Neuronal stem cell (in vitro differentiated cells): ENCODE measurements at regions not wholly inside any gene's neighbourhood (a gene's known extent, or its start where the extent isn't known, plus 50 kb on each side); places are given as distances from the start of the nearest gene placed in this dataset.

Experiments
- DNase-seq: peaks from one replicate; pipeline ENCODE4 v3.0.0-alpha.2; 2013; ENCODE audit warnings: low spot score
- H2AFZ ChIP-seq: one replicate; pipeline ENCODE4 v1.6.1; 2013; ENCODE audit warnings: mild to moderate bottlenecking, low read length, inconsistent platforms
- H2AK5ac ChIP-seq: 2 replicates; pipeline ENCODE4 v1.6.1; 2013; ENCODE audit warnings: low read depth, mild to moderate bottlenecking, inconsistent platforms, low read length, moderate library complexity, mixed read lengths
- H2BK120ac ChIP-seq: 2 replicates; pipeline ENCODE4 v1.6.1; 2013; ENCODE audit warnings: low read depth, mild to moderate bottlenecking, inconsistent platforms, low read length, moderate library complexity, mixed read lengths
- H2BK12ac ChIP-seq: one replicate; pipeline ENCODE4 v1.6.1; 2013; ENCODE audit warnings: low read length, inconsistent platforms
- H2BK15ac ChIP-seq: 2 replicates; pipeline ENCODE4 v1.6.1; 2013; ENCODE audit warnings: mild to moderate bottlenecking, low read length, inconsistent platforms, mixed read lengths
- H2BK5ac ChIP-seq: one replicate; pipeline ENCODE4 v1.6.1; 2013; ENCODE audit warnings: inconsistent platforms, mild to moderate bottlenecking, low read length, moderate library complexity
- H3K14ac ChIP-seq: one replicate; pipeline ENCODE4 v1.6.1; 2013; ENCODE audit warnings: low read length, inconsistent platforms
- H3K18ac ChIP-seq: 2 replicates; pipeline ENCODE4 v1.6.1; 2013; ENCODE audit warnings: low read length, inconsistent platforms
- H3K23ac ChIP-seq: 2 replicates; pipeline ENCODE4 v1.6.1; 2013; ENCODE audit warnings: low read depth, mild to moderate bottlenecking, mixed read lengths, low read length, inconsistent platforms; ENCODE audit not compliant: poor library complexity
- H3K27ac ChIP-seq: replicated peaks from 3 replicates; pipeline ENCODE4 v1.5.1; 2013; ENCODE audit warnings: low read length, inconsistent platforms
- H3K27me3 ChIP-seq, 3 experiments: 2 replicates each; pipeline ENCODE4 v1.6.1; 2013; ENCODE audit warnings: low read length in 3 of 3, mild to moderate bottlenecking in 2 of 3, inconsistent platforms in 1 of 3, low read depth in 1 of 3, mixed read lengths in 1 of 3, moderate library complexity in 1 of 3; ENCODE audit not compliant: control insufficient read depth in 3 of 3, insufficient read depth in 3 of 3
- H3K36me3 ChIP-seq, 2 donors: replicated peaks in 1 of 2; 2 replicates each; pipeline ENCODE4 v1.6.1; 2013; ENCODE audit warnings: low read length in 2 of 2; ENCODE audit not compliant: control insufficient read depth in 2 of 2, insufficient read depth in 2 of 2
- H3K4ac ChIP-seq: 2 replicates; pipeline ENCODE4 v1.6.1; 2013; ENCODE audit warnings: inconsistent platforms, mild to moderate bottlenecking, low read length, moderate library complexity
- H3K4me1 ChIP-seq, 2 donors: 1 replicate in 1 of 2; 2 replicates in 1 of 2; pipeline ENCODE4 v1.6.1; 2013; ENCODE audit warnings: low read length in 2 of 2, low read depth in 1 of 2; ENCODE audit not compliant: control insufficient read depth in 2 of 2, insufficient read depth in 1 of 2
- H3K4me2 ChIP-seq: one replicate; pipeline ENCODE4 v1.6.1; 2013; ENCODE audit warnings: mild to moderate bottlenecking, low read length, inconsistent platforms; ENCODE audit not compliant: insufficient read depth, poor library complexity, severe bottlenecking
- H3K4me3 ChIP-seq, 2 donors: 2 replicates each; pipeline ENCODE4 v1.5.1; 2013; ENCODE audit warnings: low read length in 2 of 2, mild to moderate bottlenecking in 2 of 2, inconsistent platforms in 1 of 2, moderate library complexity in 1 of 2
- H3K79me1 ChIP-seq: one replicate; pipeline ENCODE4 v1.6.1; 2013; ENCODE audit warnings: low read depth, mild to moderate bottlenecking, inconsistent platforms, low read length, moderate library complexity
- H3K9ac ChIP-seq: one replicate; pipeline ENCODE4 v1.6.1; 2013; ENCODE audit warnings: mild to moderate bottlenecking, low read depth, low read length, inconsistent platforms; ENCODE audit not compliant: poor library complexity
- H3K9me3 ChIP-seq, 2 donors: replicated peaks in 1 of 2; 2 replicates each; pipeline versions ENCODE3 to v1.6.1; 2013; ENCODE audit warnings: low read length in 2 of 2, mild to moderate bottlenecking in 2 of 2, inconsistent platforms in 1 of 2, low read depth in 1 of 2, mixed read lengths in 1 of 2, moderate library complexity in 1 of 2; ENCODE audit not compliant: control insufficient read depth in 2 of 2, insufficient read depth in 1 of 2
- H4K8ac ChIP-seq: one replicate; pipeline ENCODE4 v1.6.1; 2013; ENCODE audit warnings: low read depth, mild to moderate bottlenecking, inconsistent platforms, low read length, moderate library complexity
- H4K91ac ChIP-seq: one replicate; pipeline ENCODE4 v1.6.1; 2013; ENCODE audit warnings: low read length, low read depth, mild to moderate bottlenecking, inconsistent platforms; ENCODE audit not compliant: poor library complexity

DNA sequence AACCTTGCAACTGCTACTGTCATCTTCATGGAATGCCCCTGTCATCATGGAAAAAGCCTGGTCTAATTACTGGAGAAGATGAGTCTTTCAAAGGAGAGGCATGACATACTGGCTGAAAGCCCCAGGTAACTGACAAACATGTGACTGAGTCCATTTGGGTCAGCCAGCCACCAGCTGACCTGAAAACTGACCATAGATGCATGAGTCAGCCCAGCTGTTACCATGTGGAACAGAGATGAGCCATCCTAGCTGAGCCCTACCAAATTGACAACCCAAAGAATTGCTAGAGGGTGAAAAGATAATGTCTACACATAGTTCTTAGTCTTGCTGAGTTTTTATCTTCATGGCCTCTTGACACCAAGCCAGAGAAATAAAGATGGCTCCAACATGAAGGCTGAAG lies 311.8 kb downstream of the UTP18 start:
- no peaks in the 10 kb centered on the region for H3K27me3 ChIP-seq
- H2AFZ ChIP-seq, result no peak overlapping the region
- no peak overlapping the region for H3K4me3 ChIP-seq
- no peak overlapping the region for H3K14ac ChIP-seq
- no peak overlapping the region for H4K8ac ChIP-seq
- H2AK5ac ChIP-seq, result no peak overlapping the region
- no peak overlapping the region for H4K91ac ChIP-seq
- no peaks in the 10 kb centered on the region for H3K9me3 ChIP-seq
- DNase-seq, result no peak
- H3K4me1 ChIP-seq, result no peaks in the 10 kb centered on the region
- no peaks in the 10 kb centered on the region for H3K36me3 ChIP-seq
- H3K4ac ChIP-seq, result no peak overlapping the region
- no peak overlapping the region for H3K9ac ChIP-seq
- no peak overlapping the region for H2BK12ac ChIP-seq
- no peak overlapping the region for H3K18ac ChIP-seq
- no peak overlapping the region for H3K4me2 ChIP-seq
- H2BK5ac ChIP-seq, result no peak overlapping the region
- H2BK15ac ChIP-seq, result no peak overlapping the region
- no peak overlapping the region for H3K23ac ChIP-seq
- H3K27ac ChIP-seq, result no peak overlapping the region
- no peak overlapping the region for H2BK120ac ChIP-seq
- H3K79me1 ChIP-seq, result no peaks in the 10 kb centered on the region
